LNCAP (cell line): ENCODE measurements at regions not wholly inside any gene's neighbourhood (a gene's known extent, or its start where the extent isn't known, plus 50 kb on each side); places are given as distances from the start of the nearest gene placed in this dataset.

Experiments
- TF ChIP-seq, protein P1 (sequence below): fragments of 450-650 bp; IDR thresholded peaks from 2 replicates; pipeline ENCODE4 v1.5.1; 2017; ENCODE audit warnings: mild to moderate bottlenecking

DNA sequence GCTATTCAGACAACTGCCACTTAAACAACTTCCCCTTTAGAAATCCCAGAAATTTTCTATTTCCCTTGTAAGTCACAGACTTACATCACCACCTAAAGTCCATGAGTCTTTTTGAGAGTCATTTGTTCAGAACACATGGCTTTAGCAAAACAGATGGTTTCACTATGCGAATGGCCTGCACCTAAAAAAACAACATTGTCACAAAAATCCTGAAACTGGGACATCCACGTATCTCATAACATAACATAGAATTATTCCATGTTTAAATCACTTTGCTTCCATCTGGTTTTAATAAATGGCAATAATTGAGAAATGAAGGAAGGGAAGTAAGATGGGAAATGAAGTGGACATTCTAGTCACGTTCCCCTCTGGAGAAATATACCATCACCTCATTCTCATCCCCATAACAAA, 155.3 kb upstream of the EDNRA start:
- TF ChIP-seq, protein P1, sequence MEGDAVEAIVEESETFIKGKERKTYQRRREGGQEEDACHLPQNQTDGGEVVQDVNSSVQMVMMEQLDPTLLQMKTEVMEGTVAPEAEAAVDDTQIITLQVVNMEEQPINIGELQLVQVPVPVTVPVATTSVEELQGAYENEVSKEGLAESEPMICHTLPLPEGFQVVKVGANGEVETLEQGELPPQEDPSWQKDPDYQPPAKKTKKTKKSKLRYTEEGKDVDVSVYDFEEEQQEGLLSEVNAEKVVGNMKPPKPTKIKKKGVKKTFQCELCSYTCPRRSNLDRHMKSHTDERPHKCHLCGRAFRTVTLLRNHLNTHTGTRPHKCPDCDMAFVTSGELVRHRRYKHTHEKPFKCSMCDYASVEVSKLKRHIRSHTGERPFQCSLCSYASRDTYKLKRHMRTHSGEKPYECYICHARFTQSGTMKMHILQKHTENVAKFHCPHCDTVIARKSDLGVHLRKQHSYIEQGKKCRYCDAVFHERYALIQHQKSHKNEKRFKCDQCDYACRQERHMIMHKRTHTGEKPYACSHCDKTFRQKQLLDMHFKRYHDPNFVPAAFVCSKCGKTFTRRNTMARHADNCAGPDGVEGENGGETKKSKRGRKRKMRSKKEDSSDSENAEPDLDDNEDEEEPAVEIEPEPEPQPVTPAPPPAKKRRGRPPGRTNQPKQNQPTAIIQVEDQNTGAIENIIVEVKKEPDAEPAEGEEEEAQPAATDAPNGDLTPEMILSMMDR = no peak

DNA sequence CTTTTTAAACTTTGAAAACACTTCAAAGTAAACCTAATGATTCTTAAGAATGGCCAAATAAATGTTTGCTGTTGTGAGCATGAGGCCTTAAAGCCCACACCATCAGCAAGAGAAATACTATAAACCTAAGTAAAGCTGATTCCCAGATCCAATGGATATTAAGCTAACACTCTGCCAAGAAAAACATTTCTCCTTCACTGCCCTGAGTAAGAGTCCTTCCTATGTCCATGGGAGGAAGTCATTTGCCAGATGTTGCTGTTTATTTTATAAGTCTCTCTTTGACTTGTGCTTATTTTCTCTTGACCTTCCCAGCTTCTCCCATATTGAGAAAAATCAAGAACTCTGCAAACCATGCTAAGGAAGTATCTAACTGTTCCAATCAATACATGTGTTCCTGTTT, 154.3 kb upstream of the EDNRA start:
- TF ChIP-seq, protein P1 = no peak

DNA sequence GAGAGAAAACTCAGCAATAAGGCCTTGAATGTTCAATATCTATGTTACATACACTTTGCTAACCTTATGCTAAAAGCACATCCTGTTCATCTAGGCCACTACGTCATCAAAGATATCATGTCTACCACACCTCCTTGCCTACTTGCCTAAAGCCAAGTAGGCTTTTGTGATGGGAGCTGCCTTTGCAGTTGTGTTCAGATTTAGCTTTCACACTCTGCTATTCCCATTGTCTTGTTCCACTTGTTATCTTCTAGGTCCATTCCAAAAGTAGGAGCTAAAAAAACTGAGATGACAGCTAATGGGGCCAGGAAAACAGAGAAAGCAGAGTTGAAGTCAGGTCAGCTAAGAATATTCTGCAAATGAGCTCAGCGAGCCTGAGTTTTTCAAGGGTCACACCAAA, 153.6 kb upstream of the EDNRA start:
- TF ChIP-seq, protein P1 = no peak

DNA sequence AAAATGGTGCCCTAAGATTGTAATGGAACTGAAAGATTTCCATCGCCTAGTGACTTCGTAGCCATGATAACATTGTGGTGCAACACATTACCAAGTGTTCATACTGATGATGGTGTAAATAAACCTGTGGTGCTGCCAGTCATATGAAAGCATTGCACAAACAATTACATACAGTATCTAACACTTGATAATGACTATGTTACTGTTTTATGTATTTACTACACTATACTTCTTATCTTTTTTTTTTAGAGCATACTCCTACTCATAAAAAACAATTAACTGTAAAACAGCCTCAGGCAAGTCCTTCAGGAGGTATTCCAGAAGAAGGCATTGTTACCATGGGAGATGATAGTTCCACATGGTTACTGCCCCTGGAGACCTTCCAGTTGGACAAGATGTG, 152.7 kb upstream of the EDNRA start:
- TF ChIP-seq, protein P1 = no peak

DNA sequence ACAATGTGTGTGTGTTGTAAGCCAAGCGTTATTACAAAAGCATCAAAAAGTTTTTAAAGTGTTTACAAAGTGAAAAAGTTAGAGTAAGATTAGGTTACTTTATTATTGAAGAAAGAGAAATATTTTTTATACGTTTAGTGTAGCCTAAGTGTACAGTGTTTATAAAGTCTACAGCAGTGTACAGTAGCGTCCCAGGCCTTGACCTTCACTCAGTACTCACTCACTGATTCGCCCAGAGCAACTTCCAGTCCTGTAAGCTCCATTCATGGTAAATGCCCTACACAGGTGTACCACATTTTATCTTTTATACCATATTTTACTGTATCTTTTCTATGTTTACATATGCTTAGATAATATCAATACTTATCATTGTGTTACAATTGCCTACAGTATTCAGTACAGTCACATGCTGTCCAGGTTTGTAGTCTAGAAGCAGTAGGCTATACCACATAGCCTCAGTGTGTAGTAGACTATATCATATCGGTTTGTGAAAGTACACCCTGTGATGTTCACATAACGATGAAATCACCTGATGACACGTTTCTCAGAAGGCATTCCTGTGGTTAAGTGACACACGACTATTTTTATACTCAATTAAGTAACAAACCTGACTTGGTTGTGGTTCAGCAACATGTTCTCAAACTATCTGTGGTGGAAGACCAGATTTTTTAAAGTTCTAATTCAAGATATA, 152.0 kb upstream of the EDNRA start:
- TF ChIP-seq, protein P1 = no peak

DNA sequence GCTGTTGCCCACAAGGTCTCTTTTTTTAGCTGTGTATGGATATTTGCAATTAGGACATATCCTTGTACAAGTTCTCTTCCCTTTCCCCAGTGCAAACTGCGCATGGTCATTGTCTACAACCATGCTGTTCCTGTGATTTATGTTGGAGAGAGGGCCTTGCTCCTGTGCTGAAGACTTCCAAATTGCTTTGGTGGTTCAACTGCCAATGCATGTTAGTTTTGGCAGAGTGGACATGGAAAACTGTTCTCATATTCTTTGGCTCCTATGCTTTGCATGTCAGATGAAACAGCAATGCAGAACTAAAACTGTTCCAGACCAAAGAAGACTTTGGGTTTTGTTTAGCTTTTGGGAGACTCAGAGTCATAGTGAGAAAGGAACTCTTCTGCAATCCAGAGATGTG, 148.8 kb upstream of the EDNRA start:
- TF ChIP-seq, protein P1 = no peak

DNA sequence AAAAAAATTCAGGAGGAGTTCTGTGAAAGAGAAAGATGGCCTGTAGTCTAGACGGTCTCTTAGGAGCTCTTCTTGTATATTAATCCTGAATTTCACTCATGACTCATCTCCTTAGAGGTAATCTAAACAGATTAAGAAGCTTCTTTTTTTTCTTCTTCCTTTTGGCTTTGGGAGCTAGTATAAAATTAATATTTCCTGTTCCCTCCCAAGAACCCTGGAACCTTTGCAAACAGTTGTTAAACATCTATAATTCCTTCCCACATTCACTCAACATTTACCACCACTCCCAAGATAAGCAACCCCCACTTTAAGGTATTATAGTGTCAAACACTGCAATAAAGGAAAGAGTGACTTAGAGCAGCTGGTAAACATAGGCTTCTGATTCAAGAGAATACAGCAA, 146.4 kb upstream of the EDNRA start:
- TF ChIP-seq, protein P1 = no peak

DNA sequence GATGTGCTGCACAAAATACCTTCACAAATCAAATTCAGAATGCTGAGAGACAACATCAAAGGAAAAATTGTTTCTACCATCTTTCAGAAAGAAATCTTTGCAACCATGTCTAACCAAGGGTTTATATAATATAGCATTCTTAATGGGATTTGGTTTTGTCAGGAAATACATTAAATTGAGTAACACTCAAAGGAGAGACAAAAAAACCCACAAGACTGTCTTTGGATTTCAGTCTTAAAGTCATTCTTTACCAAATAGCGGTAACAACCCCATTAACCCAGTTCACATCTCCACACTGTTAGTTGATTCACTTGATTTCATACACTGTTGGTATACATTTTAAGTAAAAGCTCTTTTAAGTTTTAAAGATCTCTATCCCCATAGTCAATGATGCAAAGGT, 145.7 kb upstream of the EDNRA start:
- TF ChIP-seq, protein P1 = no peak
